GM12873 (cell line): ENCODE measurements at regions not wholly inside any gene's neighbourhood (a gene's known extent, or its start where the extent isn't known, plus 50 kb on each side); places are given as distances from the start of the nearest gene placed in this dataset.

Source experiments
- TF ChIP-seq, protein P1 (sequence below): IDR thresholded peaks from 2 replicates; pipeline ENCODE4 v1.5.1; 2012; ENCODE audit warnings: low read depth, mild to moderate bottlenecking, moderate library complexity, low read length, control low read depth; ENCODE audit not compliant: insufficient read depth; ENCODE audit errors: missing control alignments

DNA sequence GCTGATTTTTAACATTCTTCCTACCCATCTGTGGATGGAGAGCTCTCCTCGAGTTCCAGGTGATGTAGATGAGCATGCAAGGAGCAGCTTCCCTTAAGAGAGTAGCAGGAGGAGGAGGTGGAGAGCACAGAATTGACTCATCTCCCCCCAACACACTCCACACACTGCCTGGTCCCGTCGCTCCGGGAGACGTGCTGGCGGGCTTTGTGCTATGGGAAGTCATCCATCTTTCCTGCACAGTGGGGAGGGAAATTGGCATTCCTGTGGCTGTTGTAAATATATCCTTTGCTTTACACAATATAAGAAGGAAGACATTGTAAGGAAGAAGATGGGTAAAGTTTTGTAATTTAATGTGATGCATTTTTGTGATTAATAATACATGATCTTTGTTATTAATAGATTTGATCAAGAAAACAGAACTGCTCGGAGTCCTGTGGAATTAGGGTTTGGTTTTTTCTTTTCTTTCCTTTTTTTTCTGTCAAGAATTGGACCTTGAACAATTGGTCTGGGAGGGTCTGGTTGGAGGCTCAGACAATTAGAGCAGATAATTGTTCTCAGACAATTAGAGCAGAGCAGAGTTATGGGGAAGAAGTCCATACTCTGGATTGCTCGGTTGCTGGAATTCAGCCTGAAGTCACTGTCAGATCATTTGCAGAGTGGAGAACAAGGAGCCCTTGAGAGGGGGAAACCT is 297.8 kb downstream of the GADD45G start:
- TF ChIP-seq, protein P1, sequence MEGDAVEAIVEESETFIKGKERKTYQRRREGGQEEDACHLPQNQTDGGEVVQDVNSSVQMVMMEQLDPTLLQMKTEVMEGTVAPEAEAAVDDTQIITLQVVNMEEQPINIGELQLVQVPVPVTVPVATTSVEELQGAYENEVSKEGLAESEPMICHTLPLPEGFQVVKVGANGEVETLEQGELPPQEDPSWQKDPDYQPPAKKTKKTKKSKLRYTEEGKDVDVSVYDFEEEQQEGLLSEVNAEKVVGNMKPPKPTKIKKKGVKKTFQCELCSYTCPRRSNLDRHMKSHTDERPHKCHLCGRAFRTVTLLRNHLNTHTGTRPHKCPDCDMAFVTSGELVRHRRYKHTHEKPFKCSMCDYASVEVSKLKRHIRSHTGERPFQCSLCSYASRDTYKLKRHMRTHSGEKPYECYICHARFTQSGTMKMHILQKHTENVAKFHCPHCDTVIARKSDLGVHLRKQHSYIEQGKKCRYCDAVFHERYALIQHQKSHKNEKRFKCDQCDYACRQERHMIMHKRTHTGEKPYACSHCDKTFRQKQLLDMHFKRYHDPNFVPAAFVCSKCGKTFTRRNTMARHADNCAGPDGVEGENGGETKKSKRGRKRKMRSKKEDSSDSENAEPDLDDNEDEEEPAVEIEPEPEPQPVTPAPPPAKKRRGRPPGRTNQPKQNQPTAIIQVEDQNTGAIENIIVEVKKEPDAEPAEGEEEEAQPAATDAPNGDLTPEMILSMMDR, result no peak

DNA sequence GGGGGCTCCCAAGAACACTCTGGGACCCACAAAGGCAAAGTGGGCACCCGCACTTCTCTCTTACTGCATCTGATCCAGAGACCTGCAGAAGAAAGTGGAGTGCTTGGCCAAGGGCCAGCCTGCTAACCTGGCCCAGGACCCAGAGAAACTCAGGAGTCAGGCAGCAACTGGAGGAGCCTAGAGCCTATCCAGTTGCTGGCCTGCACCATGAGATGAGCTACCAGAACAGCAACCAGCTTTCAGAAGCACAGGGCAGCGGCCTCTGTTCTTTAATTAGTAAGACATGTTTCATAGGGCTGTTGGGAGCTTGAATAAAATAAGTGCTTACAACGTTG is 298.3 kb downstream of the GADD45G start:
- TF ChIP-seq, protein P1, result no peak

DNA sequence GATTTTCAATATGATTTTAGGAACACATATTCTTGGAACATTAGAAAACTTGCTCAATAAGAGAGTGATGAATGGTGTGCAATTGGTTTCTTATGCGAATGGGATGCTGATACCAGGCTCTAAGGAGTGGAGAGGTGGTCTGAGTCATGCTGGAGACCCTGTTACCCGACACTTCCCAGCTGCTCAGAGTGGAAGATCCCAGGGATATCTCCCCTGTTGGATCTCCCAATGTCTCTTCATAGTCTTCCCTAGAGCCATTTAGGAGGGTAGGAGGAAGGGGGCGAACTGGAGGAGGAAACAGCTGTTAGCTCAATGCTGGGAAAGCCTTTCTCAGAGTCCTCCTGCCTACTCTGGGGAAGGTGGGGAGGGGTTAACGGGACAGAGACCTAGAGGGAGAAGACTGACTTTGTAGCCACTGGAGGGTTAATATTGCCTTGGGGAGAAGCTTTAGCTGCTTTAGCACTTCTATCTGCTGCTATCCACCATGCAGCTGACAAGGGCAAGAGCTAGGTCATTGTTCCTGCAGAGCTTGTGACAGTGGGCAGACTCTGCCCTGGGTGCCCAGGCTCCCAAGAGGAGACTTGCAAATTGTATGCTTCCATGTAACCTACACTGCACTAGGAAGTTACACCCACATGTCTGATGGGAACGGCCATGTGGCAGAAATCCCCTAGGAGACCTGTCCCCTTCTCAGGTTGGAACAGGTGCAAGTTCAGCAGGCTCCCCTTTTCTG is 301.0 kb downstream of the GADD45G start:
- TF ChIP-seq, protein P1, result no peak

DNA sequence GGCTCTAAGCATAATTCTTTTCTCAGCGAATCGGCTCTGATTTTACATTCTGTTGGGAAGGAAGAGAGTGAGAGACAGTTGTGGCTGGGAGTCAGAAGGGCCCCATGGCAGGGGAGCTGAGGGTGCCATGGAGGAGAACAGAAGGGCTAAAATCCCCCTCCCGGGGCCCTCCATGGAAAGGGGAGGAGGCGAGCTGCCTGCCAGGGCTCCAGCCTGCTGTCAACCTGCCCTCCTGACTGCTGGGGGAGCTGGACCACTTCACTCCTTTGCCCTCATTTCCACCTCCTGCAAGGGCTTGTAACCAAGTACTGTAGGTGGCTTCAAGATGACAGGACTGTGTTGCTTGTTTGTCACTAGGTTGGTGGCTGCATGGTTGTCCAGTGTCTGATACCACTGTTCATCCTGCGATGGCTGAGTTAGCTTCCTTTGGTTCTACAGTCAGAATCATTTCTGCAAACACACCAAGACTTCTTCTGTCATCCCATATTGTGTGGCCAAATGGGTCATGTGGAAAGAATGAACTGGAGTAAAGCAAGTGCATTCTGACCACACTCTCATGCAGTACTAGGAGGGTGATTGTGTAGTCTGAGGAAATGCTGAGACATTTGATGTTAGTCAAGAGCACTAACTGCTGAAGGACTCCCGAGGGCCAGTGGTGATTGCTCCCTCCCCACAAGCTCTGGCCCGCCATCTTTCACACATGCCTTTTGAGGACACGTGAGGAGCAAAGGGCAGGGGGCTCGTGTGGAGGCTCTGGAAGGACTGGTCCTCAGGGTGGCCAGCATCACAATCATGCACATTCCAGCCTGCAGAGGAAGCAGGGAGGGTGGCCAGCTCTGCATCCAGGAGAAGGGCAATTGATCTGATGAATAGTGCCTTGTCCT is 307.2 kb downstream of the GADD45G start:
- TF ChIP-seq, protein P1, result no peak

GRCh38 chr9:89912605-89912953 is 307.8 kb downstream of the GADD45G start:
- TF ChIP-seq, protein P1, result no peak

- TF ChIP-seq, protein P1, result no peak
Measured at GRCh38 chr9:89915187-89915586, 310.4 kb downstream of the GADD45G start.
